ENCODE measurements at regions not wholly inside any gene's neighbourhood (a gene's known extent, or its start where the extent isn't known, plus 50 kb on each side); places are given as distances from the start of the nearest gene placed in this dataset.
A peak's percentile ranks its signal among the peaks of the same experiment; 100 is the strongest.
"Not testable (repeated sequence)": the region's sequence is repeated elsewhere in the genome, so short reads cannot be mapped to it uniquely, and the experiment has no call there.

DNA sequence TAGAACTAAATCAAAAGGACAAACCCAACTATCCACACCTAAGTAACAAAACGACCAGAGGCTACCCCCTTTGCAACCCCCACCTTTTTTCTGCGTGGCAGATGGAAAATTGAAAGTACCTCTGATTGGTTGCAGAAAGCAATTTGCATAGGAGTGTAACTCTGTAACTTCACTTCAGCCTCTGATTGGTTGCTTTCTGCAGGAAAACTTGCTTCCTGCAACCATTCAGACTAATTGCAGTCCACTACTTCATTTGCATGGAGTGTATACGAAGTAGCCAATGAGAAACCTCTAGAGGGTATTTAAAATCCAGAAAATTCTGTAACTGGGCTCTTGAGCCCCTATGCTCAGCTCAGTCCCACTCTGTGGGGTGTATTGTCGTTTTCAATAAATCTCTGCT is 129.1 kb upstream of the OLIG3 start:
- DNase-seq (ENCODE audit: low read depth in 2 of 2) = no peak

DNA sequence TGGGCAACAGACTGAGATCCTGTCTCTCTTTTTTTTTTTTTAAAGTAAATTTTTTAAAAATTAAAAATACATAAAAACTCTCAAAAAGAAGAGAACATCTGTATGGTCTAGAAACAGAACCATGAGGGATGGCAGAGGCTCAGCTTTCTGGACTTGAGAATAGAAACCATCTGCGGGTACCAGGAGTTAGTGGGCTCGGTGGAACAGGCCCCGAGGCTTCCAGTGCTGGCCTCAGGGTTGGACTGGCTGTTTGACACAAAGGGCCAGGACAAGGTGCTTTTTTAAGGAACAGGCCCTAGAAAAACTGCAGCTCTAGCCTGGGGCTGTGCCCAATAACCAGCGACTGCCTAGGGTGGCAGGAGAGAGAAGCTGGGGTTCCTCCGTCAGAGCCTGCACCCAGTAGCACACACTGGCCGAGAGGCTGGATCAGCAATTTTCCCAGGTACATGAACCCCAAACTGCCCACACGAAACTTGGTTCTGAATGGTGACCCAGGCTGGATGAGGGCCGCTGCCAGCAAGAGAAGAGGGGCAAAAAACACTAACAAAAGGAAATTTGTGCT is 131.0 kb upstream of the OLIG3 start:
- no peak for DNase-seq (ENCODE audit: low read depth in 2 of 2)

DNA sequence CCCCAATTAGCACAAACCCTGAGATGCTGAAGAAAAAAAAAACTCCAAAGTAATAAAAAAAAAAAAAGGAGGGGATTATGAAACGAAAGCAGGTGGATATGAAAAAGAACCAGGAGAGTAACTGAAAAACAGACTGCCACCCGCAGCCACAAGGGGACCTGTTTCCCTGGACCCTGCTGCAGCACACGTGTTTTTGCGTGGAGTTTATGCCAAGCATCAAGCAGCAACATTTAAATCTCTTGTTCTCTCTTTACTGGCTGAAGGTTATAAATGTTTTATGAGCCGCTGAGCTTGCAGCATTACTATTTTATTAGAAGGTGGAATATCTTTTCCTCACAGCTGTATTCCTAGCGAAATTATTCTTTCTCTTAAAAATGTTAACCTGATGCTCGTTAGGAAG is 131.6 kb upstream of the OLIG3 start:
- no peak for DNase-seq (ENCODE audit: low read depth in 2 of 2)

DNA sequence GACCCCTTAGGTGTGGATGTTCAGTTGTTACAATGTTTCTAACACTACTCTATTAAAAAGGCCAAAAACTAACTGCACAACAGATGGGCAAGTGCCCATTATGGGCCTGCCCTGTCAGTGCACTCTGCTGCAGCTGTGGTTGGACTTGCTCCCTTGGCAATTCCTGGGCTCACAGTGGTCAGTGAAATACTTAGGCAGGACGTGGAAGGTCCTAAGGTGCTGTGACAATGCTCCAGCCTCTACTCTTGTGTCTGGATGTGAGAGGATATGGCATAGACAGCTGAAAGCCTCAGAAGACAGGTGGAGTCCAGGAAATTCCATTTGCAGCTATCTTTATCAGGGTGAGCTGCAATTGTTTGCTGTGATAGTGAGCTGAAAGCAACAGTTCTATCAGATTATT is 136.5 kb upstream of the OLIG3 start:
- no peak for DNase-seq (ENCODE audit: low read depth in 2 of 2)

DNA sequence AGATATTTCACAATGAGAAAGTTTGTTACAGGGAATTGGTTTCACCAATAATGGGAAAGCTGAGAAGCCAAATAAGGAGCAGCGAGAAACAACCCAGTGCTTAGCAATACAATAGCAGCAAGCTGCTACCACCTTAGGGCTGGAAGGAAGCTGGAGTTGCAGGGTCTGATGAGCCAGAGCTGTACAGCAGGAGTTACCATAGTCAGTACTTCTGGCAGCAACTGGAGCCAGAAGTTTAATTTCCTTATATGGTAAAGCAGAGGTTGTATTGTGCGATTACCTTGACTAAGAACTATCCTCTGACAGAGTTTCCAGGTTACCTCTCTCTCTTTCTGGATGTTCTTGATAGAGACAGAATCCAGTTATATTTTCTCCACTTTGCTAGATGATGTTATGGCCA is 137.1 kb upstream of the OLIG3 start:
- DNase-seq (ENCODE audit: low read depth in 2 of 2) = no peak

- not testable (repeated sequence) for DNase-seq (ENCODE audit: low read depth in 2 of 2)
These were observed 140.0 kb upstream of the OLIG3 start for GRCh38 chr6:137634177-137634576.

DNA sequence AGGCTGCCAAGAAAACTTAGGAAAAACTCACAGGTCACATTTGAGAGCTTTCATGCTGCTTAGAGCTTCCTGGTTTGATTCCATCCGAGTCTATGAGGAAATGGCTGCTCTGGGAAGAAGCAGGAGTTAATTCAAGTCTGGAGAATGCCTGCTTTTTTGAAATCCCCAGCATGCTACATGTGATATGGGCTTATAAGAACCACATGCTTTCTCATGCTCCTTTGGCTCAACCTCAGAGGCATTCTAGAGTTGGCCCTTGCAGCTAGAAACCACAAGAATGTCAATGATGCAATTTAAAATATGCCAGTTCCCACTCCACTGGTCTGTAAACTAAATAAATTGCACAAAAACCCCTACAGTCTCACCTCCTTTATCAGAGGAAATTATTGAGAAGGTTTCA is 142.9 kb upstream of the OLIG3 start:
- no peak for DNase-seq (ENCODE audit: low read depth in 2 of 2)

DNA sequence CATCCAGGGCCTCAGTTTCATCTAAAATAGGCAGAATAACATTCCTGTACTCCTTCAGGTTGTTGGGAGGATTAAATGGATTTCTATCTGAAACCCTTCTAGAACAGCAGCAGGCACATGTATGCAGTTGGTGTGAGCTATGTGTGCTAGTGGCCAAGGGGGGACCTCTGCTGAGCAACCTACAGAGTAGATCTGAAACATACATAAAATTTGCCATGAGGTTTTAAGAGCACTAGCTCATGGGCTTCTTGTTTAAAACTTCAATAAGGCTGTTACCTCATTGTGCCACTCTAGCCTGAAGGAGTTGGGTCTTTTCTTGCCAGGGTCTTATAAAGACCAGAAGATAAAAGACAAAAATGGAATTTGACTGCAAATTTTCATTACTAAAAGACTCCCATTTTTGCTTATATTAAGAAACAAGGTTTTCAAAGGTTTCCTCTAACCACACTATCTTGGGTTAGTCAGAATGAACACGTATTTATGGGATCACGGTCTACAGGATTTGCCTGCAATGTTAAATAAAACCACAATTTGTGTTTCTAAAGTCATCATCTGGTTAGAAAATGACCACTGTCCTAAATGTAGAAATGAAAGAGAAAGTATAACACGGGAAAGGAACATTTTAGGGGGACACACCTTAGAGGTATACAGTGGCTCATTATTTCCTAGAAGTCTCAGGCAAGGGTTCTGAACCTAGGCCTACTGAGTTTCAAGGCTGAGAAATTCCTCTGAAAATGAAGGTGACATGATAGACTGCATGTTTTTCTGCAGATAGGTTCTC is 144.9 kb upstream of the OLIG3 start:
- DNase-seq (ENCODE audit: low read depth in 2 of 2) = no peak

DNA sequence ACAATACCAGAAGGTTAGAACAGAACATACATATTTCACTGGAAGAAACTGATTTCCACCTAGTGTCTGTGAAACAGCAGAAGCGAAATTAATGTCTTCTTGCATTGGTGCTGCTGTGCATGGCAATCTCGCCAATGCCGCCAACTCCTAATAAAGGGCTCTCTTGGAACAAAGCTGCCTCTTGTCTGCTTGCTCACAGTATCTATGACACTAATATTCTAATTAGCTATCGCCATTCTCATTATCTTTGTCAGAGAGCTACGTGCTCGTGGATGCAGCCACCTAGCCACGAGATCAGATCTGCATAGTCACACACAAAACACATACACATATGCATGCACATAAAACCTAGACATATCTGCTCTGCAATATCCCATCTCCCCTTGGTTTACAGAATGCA is 145.9 kb upstream of the OLIG3 start:
- DNase-seq (ENCODE audit: low read depth in 2 of 2) = no peak

DNA sequence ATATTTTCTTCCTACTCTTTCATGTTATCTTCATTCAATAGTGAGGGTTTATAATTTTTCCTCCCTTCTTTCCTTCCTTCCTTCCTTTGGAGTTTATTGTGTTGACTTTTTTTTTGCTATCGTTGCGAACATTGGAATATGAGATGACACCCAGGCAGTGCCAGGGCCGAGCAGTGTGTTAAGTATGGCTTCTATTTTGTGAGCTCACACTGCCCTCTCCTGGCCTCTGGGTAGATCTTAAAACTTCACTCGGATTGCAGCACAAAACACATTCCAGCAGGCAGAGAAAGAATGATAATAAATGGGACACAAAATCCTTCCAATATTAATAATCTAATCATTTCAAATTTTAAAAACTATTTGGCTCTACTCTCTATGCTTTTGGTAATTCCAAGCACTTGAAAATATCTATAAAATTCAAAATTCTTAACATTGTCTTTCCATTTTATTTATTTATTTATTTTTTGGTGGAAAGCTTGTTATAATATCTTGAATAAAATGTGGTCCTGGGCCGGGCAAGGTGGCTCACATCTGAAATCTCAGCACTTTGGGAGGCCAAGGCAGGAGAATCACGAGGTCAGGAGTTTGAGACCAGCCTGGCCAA is 147.4 kb upstream of the OLIG3 start:
- peak; percentile 19 to 34 for DNase-seq (ENCODE audit: low read depth in 2 of 2)

DNA sequence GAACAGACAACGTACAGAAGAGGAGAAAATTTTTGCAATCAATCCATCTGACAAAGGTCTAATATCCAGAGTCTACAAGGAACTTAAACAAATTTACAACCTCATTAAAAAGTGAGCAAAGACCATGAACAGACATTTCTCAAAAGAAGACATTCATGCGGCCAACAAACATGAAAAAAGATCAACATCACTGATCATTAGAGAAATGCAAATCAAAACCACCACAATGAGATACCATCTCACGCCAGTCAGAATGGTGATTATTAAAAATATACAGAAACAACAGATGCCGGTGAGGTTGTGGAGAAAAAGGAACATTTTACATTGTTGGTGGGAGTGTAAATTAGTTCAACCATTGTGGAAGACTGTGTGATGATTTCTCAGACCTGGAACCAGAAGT is 149.0 kb upstream of the OLIG3 start:
- DNase-seq (ENCODE audit: low read depth in 2 of 2) = not testable (repeated sequence)

DNA sequence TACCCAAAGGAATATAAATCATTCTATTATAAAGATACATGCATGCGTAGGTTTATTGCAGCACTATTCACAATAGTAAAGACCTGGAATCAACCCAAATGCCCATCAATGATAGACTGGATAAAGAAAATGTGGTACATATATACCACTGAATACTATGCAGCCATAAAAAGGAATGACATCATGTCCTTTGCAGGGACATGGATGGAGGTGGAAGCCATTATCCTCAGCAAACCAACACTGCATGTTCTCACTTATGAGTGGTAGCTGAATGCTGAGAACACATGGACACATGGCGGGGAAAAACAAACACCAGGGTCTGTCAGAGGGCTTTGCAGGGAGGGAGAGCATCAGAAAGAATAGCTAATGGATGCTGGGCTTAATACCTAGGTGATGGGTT is 149.4 kb upstream of the OLIG3 start:
- not testable (repeated sequence) for DNase-seq (ENCODE audit: low read depth in 2 of 2)

- DNase-seq (ENCODE audit: low read depth in 2 of 2) = no peak
These were observed 151.7 kb upstream of the OLIG3 start for GRCh38 chr6:137645850-137646249.

- DNase-seq (ENCODE audit: low read depth in 2 of 2) = no peak
These were observed 152.3 kb upstream of the OLIG3 start for GRCh38 chr6:137646484-137646883.

GRCh38 chr6:137647762-137648447 is 153.7 kb upstream of the OLIG3 start:
- no peak for DNase-seq (ENCODE audit: low read depth in 2 of 2)

- no peak for DNase-seq (ENCODE audit: low read depth in 2 of 2)
These were observed 156.5 kb upstream of the OLIG3 start for GRCh38 chr6:137650720-137651119.

GRCh38 chr6:137651178-137651577 is 157.0 kb upstream of the OLIG3 start:
- DNase-seq (ENCODE audit: low read depth in 2 of 2) = no peak

GRCh38 chr6:137651591-137652335 is 157.6 kb upstream of the OLIG3 start:
- DNase-seq (ENCODE audit: low read depth in 2 of 2) = no peak

DNA sequence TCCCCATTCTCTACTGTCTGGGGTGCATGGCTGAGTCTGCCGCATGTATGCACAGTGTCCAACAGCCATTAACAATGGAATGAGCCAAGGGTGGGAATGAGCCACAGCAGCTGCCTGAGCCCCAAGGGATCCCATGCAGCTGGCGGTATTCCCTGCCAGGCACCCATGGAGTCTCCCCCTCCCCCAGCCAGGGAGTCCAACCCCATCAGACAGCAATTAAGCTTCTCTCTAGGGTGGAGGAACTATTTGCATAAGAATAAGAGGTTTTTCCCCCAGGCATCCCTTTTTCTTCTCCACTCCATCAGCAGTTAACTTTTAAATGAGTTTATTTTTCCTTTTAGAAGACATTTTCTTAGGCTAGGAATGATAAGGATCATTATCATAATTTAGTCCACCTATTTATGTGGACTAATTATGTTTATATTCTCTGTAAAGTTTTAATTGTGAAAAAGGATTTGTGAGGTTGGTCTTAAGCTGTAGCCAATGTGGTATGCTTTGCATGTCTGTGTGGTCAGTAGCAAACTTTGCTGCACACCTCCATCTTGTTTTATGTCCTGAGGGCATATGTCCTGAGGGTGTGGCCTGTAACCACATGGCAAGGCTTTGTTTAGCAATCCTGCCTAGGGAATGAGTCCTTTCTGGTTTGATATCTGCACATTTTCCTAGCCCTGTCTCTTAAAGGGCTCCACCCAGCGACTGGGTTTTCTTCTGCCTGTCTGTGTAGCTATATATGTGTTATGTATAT is 158.9 kb upstream of the OLIG3 start:
- no peak for DNase-seq (ENCODE audit: low read depth in 2 of 2)

DNA sequence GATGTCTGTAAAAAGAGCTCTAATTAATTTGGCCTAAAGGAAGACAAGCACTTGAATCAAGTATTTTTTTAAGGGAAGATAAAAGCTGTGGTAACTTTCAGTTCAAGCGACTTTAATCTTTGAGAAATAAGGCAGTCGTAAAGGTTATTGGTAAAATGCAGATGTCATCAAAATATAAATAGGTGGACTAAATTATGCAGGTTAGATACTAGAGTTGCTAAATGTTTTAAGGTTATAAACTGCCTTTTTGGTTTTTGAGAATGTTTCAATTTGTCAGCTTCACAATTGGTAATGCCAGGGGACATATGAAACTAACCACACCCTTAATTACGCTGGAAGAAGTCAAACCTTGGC is 159.5 kb upstream of the OLIG3 start:
- DNase-seq (ENCODE audit: low read depth in 2 of 2) = no peak

DNA sequence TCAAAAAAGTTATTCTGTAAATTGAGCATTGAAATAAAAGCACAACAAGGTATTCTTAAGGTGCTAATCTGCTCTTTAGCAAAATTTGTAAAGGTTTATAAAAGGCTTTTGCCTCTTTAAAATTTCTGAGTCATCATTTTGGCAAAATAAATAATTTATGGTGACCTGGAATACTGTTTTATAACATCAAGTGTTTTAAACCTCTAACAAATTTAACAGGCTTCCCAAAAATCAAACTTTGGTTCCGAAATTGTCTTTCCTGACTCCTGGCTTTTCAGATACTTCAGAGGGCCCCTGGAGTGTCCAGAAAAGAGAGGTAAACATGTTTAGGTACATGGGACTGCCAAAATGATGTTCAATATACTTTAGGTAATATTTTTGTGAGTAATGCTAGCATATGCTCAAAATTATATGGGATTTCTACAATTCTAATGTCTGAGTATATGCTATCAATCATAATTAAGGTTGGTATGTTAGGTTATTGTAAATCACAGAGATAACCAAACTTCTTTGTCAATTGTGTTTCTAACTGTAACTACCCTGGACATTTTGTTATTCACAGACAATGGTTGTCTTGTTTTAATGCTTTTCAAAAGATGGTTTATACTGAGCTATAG is 160.3 kb upstream of the OLIG3 start:
- DNase-seq (ENCODE audit: low read depth in 2 of 2) = no peak
